GM21390 (cell line): ENCODE measurements at regions not wholly inside any gene's neighbourhood (a gene's known extent, or its start where the extent isn't known, plus 50 kb on each side); places are given as distances from the start of the nearest gene placed in this dataset.

Source experiments
- ATAC-seq: cut with Tn5 transposase; IDR thresholded peaks from one replicate; pipeline ENCODE4 v1.9.1; 2021; ENCODE audit not compliant: unreplicated experiment

- no peak for ATAC-seq
Measured at GRCh38 chr10:58885146-58885545, 291.3 kb upstream of the PHYHIPL start.

GRCh38 chr10:58885686-58886345 is 290.6 kb upstream of the PHYHIPL start:
- no peak for ATAC-seq

DNA sequence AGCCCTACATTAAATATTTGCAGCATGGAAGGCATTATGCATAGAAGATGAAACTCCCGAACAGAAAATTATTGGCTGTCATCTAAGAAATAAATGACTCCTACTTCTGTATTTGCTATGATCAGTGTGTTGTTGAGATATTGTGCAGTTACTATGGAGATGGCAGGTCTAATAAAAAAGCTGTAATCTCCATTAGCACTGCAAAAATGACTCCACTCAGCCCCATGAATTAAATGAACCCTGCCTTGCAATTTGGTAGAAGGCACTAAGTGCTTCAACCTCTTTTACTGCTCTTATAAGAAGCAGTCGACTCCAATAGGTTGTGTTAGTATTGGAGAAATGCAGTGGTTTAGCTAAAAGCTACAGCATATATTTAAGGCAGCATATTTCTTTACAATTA is 290.0 kb upstream of the PHYHIPL start:
- no peak for ATAC-seq

DNA sequence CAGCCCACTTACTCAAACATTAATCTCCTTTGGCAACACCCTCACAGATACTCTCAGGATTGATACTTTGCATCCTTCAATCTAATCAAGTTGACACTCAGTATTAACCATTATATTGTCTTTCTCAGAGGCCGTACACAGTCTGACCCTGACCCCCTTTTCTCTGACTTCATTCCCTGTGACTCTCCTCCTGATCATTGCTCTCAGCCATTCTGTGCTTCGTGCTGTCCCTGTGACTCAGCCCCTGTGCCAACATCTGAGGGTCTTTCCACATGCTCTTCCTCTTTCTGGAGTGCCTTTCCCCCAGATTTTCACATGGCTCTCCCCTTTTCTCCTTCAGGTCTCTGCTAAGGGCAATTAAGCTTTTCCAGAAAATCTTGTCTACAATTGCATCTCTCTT is 289.0 kb upstream of the PHYHIPL start:
- ATAC-seq = no peak

GRCh38 chr10:58888957-58889356 is 287.5 kb upstream of the PHYHIPL start:
- no peak for ATAC-seq

- no peak for ATAC-seq
Measured at GRCh38 chr10:58892031-58892531, 284.4 kb upstream of the PHYHIPL start.

GRCh38 chr10:58894929-58895328 is 281.5 kb upstream of the PHYHIPL start:
- no peak for ATAC-seq

GRCh38 chr10:58896229-58896628 is 280.2 kb upstream of the PHYHIPL start:
- ATAC-seq = no peak

- no peak for ATAC-seq
Measured at GRCh38 chr10:58897236-58897635, 279.2 kb upstream of the PHYHIPL start.

DNA sequence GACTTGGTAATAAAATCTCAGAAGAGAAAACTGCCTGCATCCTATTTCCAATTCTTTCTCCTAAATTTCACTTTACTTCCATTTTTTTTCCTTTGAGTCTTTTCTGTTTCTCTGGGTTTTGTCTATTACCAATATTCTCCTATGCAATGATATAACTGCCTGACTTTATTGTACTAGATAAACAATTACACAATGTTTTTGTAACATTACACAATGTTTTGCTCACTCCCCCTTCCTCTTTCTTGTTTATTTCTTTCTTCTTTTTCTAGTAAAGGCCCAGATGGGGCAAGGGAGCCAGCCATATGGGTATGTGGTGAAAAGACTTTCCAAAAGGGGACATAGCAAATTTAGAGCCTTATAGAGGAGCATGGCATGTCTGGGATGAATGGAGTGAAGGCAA is 278.7 kb upstream of the PHYHIPL start:
- no peak for ATAC-seq

GRCh38 chr10:58898854-58899573 is 277.4 kb upstream of the PHYHIPL start:
- no peak for ATAC-seq

- ATAC-seq = no peak
Measured at GRCh38 chr10:58901092-58901646, 275.3 kb upstream of the PHYHIPL start.

- no peak for ATAC-seq
Measured at GRCh38 chr10:58903071-58903470, 273.4 kb upstream of the PHYHIPL start.

DNA sequence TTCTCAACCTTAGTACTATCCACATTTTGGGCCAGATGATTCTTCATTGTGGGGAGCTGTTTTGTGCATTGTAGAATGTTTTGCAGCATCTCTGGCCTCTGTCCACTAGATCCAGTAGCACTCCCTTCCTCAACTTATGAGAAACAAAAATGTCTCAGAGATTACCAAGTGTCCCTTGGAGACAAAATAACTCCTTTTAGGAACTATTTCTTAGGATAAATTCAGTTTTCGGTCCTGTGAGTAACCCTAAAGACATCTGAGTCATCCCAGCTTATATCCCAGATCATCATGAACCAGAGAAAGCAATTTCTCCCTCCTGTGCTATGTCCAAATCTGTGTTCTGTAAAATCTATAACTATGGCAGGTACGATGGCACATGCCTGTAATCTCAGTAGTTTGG is 266.6 kb upstream of the PHYHIPL start:
- ATAC-seq = no peak

DNA sequence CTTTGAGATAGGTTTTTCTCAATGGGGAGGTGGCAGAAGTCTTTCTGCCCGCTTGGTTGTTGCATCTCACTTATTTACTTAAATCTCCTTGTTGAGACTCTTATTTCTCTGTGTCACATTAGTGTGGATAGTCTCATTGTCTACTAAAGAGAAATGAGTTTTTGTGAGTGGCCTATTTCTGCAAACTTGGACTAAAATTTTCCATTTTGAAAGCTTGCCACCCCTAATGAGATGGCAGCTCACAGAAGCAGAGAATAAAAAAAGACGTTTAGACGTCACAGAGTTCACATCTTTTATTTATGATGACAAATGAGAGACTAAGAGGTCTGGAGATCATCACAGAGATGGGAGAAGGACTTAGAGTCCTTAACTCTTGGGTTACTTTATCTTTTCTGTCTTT is 262.7 kb upstream of the PHYHIPL start:
- no peak for ATAC-seq

- ATAC-seq = no peak
Measured at GRCh38 chr10:58918887-58919286, 257.6 kb upstream of the PHYHIPL start.

DNA sequence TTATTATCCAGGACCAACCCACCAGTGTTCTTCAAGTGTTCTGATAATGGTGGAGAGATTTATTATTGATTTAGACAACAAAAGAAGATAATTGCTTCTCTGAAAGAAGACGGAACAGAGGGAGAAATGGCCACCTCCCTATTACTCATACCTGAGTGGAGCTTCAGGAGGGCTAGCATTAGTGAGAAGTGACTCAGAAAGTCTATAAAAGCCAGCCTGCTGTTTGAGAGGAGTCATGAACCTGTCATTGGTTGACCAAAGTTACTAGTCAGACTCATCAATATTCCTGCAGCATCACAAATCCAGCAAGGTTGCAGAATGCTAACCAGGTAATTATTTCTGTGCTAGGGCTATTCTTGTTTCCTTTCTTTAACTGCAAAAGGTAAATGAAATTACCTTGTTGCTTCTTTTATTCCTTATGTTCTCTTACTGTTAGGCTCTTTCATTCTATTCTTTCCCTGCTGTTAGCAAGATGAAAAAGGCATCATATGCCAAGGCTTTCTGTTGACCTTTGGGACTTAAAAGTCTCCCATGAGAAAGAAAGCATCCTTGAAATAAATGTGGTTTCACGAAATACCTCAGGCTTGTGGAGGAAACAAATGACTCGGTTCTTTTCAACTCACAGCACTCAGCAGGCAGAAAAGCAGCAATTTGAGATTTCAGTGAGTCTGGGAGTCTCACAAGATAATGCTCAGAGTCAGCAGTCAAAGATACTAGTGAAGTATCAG is 256.4 kb upstream of the PHYHIPL start:
- no peak for ATAC-seq

DNA sequence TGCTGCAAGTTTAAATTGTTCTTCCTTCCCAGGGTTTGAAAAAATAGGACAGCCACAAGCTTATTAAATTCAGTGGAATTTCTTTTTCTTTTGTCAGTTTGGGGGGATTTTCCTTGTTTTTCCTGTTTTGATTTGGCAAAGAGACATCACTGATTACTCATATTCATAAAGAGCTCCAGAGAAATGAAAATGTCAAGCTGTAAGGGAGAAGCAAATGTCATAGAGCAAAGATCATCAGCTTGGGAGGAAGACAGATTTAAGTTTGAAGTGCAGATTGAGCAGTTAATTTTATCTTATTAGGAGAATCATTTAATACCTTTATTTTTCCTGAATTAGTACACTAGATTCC is 255.8 kb upstream of the PHYHIPL start:
- no peak for ATAC-seq

GRCh38 chr10:58921421-58921855 is 255.0 kb upstream of the PHYHIPL start:
- ATAC-seq = no peak

DNA sequence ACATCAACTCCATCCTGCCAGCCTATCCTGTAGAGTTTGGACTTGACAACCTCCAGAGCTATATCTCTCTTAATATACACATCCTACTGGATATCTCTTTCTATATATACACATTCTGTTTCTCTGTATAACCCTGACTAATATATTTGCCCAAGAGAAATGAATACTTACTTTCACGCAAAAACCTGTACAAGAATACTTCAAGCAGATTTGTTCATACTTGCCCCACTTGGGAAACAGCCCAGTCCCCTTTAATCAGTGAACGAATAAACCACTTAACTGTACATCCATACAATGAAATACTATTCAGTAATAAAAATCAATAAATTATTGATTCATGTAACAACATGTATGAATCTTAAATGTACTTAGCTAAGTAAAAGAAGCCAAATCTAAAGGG is 251.1 kb upstream of the PHYHIPL start:
- ATAC-seq = no peak

GRCh38 chr10:58930500-58930899 is 245.9 kb upstream of the PHYHIPL start:
- no peak for ATAC-seq

DNA sequence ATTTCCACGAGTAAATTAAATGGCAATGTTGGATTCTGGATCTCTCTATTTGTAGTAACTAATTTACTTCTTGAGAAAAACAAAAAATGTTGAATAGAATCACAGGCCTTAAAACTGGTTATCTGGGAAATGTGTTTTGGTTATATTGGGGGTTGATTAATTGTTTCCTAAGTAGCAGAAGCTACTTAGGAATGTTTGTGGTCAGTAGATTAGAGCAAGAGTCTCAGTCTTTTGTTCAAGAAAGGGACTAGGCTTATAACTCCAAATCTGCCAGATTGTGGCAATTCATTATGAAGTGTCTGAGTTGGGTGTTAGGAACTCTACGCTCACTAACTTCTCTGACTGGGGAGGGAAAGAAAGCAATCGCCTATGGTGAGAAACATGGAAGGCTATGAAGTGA is 244.3 kb upstream of the PHYHIPL start:
- no peak for ATAC-seq
